ENCODE measurements at regions not wholly inside any gene's neighbourhood (a gene's known extent, or its start where the extent isn't known, plus 50 kb on each side); places are given as distances from the start of the nearest gene placed in this dataset.

GRCh38 chr4:41360921-41361793 is 104.4 kb downstream of the UCHL1 start:
- TF ChIP-seq CTCF (IDR thresholded peaks at IDR 0.05; ENCODE audit: insufficient read depth, low read length) (no peak), POLR2AphosphoS5 (IDR thresholded peaks at IDR 0.05; ENCODE audit: low read depth) (no peak)

All from HL-60 (cell line).